Ovary (tissue), 7 donors: ENCODE measurements at regions not wholly inside any gene's neighbourhood (a gene's known extent, or its start where the extent isn't known, plus 50 kb on each side); places are given as distances from the start of the nearest gene placed in this dataset.

Experiments used
- DNase-seq, 5 donors: peaks; one replicate each; pipeline ENCODE4 v3.0.0-alpha.2; 2019 to 2020
- H3K27ac ChIP-seq, 2 donors: fragments of 200-600 bp; one replicate each; pipeline versions ENCODE4 v1.5.1 to v1.8.0; 2019 to 2022
- H3K27me3 ChIP-seq: fragments of 200-600 bp; one replicate; pipeline ENCODE4 v1.8.0; 2022
- H3K36me3 ChIP-seq: fragments of 200-600 bp; sonication (generic); one replicate; pipeline ENCODE4 v1.5.1; 2019
- H3K4me1 ChIP-seq: one replicate; pipeline ENCODE4 v1.8.1; 2013; ENCODE audit warnings: mild to moderate bottlenecking, moderate library complexity; ENCODE audit not compliant: insufficient read depth
- H3K4me3 ChIP-seq: fragments of 200-600 bp; sonication (generic); one replicate; pipeline ENCODE4 v1.5.1; 2017
- H3K9me3 ChIP-seq, 2 donors: fragments of 200-600 bp in 1 of 2; sonication (generic) in 1 of 2; one replicate each; pipeline versions ENCODE4 v1.5.1 to v1.8.1; 2013 to 2019; ENCODE audit warnings: mild to moderate bottlenecking in 1 of 2, moderate library complexity in 1 of 2
- CTCF ChIP-seq, 3 donors: fragments of 450-650 bp in 2 of 3; fragments of 200-600 bp in 1 of 3; IDR thresholded peaks; one replicate each; pipeline versions ENCODE4 v1.5.1 to v1.8.0; 2016 to 2022; ENCODE audit warnings: antibody characterized with exemption in 3 of 3, mild to moderate bottlenecking in 1 of 3
- EP300 ChIP-seq: sonication (generic); formaldehyde crosslinking; IDR thresholded peaks from one replicate; pipeline ENCODE4 v1.6.1; 2017; ENCODE audit warnings: antibody characterized with exemption
- POLR2A ChIP-seq: fragments of 450-650 bp; IDR thresholded peaks from one replicate; pipeline ENCODE4 v1.6.1; 2017; ENCODE audit warnings: antibody characterized with exemption, mild to moderate bottlenecking, moderate library complexity
- WGBS, 3 donors: extraction: QIAGEN DNeasy Blood & Tissue Kit in 1 of 3; methylation state at CpG; one replicate each; pipeline versions ENCODE4 v1.1.5 to v1.1.7; 2013 to 2017; 5-methylcytosine and 5-hydroxymethylcytosine counted together
- intact Hi-C, 4 donors: fragments of 100-400 bp; cut with DNase I; formaldehyde crosslinking; loops; one replicate each; pipeline versions ENCODE4 v1.11.0 to v1.15.1; 2022 to 2023
- donor health status: DM: no; HTN: no; CAD: no; lungs with moderate emphysema.
- donor health status: DM: no; HTN: no; CAD: no.
- donor health status: Bipolar disorder and iron deficiency.
- donor health status: DM: no; HTN: no; CAD: no.
- donor health status: DM: yes; HTN: yes; CAD: no.

- 91 to 100% (median 95%) methylated on average over 1 of the region's 1 CpG for WGBS, 3 donors
- TF ChIP-seq POLR2A (no peak), CTCF (IDR thresholded peaks at IDR 0.05) (no peak), EP300 (no peak)
Observed at GRCh38 chr2:16336491-16336890, 329.1 kb downstream of the CYRIA start.

GRCh38 chr2:16335947-16336346 lies 329.7 kb downstream of the CYRIA start:
- H3K4me3 ChIP-seq, result no peak overlapping the region
- DNase-seq, result no peak
- H3K27ac ChIP-seq, result no peak overlapping the region
- H3K4me1 ChIP-seq, result peaks cover 3% of the 10 kb centered on the region
- peaks cover 0 to 2% of the 10 kb centered on the region in 2 donors for H3K9me3 ChIP-seq
- no peak for TF ChIP-seq EP300
- TF ChIP-seq POLR2A, result no peak
- TF ChIP-seq CTCF (IDR thresholded peaks at IDR 0.05), result no peak
- no peaks in the 10 kb centered on the region for H3K27me3 ChIP-seq
- intact Hi-C loops, result no loop called here
- no peaks in the 10 kb centered on the region for H3K36me3 ChIP-seq
- WGBS, 3 donors, result 38 to 51% (median 47%) methylated on average over 3 of the region's 3 CpGs

More at GRCh38 chr2:16336491-16336890, 329.1 kb downstream of the CYRIA start:
- Histone ChIP-seq H3K4me1 (peaks cover 3% of the 10 kb centered on the region), H3K27me3 (no peaks in the 10 kb centered on the region), H3K36me3 (no peaks in the 10 kb centered on the region), H3K4me3 (no peak overlapping the region), H3K27ac (no peak overlapping the region), H3K9me3 (peaks cover 0 to 2% of the 10 kb centered on the region in 2 donors)
- intact Hi-C loops, result no loop called here
- no peak for DNase-seq

- Histone ChIP-seq H3K4me3 (no peak overlapping the region), H3K9me3 (peaks cover 0 to 2% of the 10 kb centered on the region in 2 donors), H3K27ac (no peak overlapping the region), H3K4me1 (peaks cover 3% of the 10 kb centered on the region), H3K27me3 (no peaks in the 10 kb centered on the region), H3K36me3 (no peaks in the 10 kb centered on the region)
- TF ChIP-seq EP300 (no peak), CTCF (IDR thresholded peaks at IDR 0.05) (no peak), POLR2A (no peak)
- intact Hi-C loops, result no loop called here
- no peak for DNase-seq
- 81 to 96% (median 85%) methylated on average over 1 of the region's 1 CpG for WGBS, 3 donors
Observed at GRCh38 chr2:16335604-16335930, 330.1 kb downstream of the CYRIA start.

GRCh38 chr2:16334886-16335603 lies 330.6 kb downstream of the CYRIA start:
- H3K9me3 ChIP-seq, result peaks cover 0 to 2% of the 10 kb centered on the region in 2 donors
- H3K4me1 ChIP-seq, result peaks cover 3% of the 10 kb centered on the region
- H3K27me3 ChIP-seq, result no peaks in the 10 kb centered on the region
- DNase-seq, result no peak
- no peak for TF ChIP-seq EP300
- TF ChIP-seq POLR2A, result no peak
- TF ChIP-seq CTCF (IDR thresholded peaks at IDR 0.05), result no peak
- 45 to 71% (median 65%) methylated on average over 2 of the region's 2 CpGs for WGBS, 3 donors
- no peaks in the 10 kb centered on the region for H3K36me3 ChIP-seq
- no peak overlapping the region for H3K27ac ChIP-seq
- H3K4me3 ChIP-seq, result no peak overlapping the region
- intact Hi-C loops, result no loop called here
